ENCODE measurements at regions not wholly inside any gene's neighbourhood (a gene's known extent, or its start where the extent isn't known, plus 50 kb on each side); places are given as distances from the start of the nearest gene placed in this dataset.

DNA sequence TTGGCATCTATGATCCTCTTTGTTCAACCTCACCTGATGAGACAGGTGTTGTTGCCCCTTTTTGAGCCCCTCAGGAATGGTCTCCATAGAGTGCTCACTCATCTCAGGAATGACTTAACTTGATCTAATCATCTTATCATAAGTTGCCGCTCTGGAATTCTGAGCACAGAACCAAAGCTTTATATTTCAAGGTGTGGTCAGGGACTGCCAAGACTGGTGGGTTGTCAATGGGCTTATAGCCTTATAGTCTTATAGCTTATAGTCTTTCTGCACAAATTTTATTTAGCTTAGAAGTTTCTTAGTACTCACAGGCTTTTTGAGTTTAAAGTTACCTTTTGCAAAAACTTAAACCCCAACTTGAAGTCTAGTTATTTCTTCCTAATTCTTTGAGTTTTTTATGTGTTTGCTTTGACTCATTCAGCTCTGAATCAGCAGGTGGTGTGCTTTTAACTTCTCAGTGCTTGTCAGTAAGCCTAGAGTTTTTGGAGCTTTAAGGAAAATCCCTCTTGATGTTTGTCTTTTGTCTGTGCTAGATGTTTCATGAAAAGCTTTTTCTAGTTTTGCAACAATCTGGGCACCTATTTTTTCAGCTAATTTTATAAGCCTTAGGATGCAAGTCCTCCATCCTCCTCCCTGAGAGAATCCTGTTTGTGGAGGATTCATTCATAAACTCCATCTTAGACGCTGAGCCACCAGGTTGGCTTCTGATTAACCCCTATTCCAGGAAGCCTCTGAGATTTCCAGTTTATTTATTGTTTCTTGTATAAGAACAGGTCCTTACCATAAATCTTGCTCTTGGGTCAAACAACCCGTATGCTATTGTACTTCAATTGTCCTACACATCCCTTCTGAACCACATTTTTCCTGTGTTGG lies 72.3 kb upstream of the SSTR4 start:
- TF ChIP-seq YY1 (IDR thresholded peaks at IDR 0.05; ENCODE audit: insufficient read depth, insufficient read length) (no peak), ZNF274 (IDR thresholded peaks at IDR 0.05; ENCODE audit: low read depth, low read length) (no peak), SUZ12 (IDR thresholded peaks at IDR 0.05; ENCODE audit: extremely low read depth, insufficient read depth, insufficient read length) (no peak)
